GM23338 (cell line): ENCODE measurements at regions not wholly inside any gene's neighbourhood (a gene's known extent, or its start where the extent isn't known, plus 50 kb on each side); places are given as distances from the start of the nearest gene placed in this dataset.

Experiments
- ATAC-seq: fragments of 200-7000 bp; cut with Tn5 transposase; 3 replicates; pipeline ENCODE4 v1.9.1; 2020
- DNase-seq: peaks from one replicate; pipeline ENCODE4 v3.0.0-alpha.2; 2015; ENCODE audit warnings: low spot score
- H2AFZ ChIP-seq: fragments of 200-600 bp; sonication (generic); 2 replicates; pipeline ENCODE4 v1.8.0; 2016; ENCODE audit warnings: antibody characterized with exemption, mild to moderate bottlenecking, moderate library complexity
- H3F3A ChIP-seq: fragments of 200-600 bp; sonication (generic); replicated peaks from 2 replicates; pipeline ENCODE4 v1.8.0; 2017; ENCODE audit warnings: antibody characterized with exemption, mixed run types, low read depth
- H3K27ac ChIP-seq: fragments of 200-600 bp; sonication (generic); 2 replicates; pipeline ENCODE4 v1.6.1; 2016; ENCODE audit warnings: low read depth
- H3K27me3 ChIP-seq: fragments of 200-600 bp; sonication (generic); 2 replicates; pipeline ENCODE4 v1.8.0; 2016; ENCODE audit warnings: mild to moderate bottlenecking, mixed run types, moderate library complexity; ENCODE audit not compliant: insufficient read depth
- H3K36me3 ChIP-seq: fragments of 200-600 bp; sonication (generic); 2 replicates; pipeline ENCODE4 v1.8.0; 2016; ENCODE audit warnings: mild to moderate bottlenecking; ENCODE audit not compliant: insufficient read depth
- H3K4me1 ChIP-seq: fragments of 200-600 bp; sonication (generic); 2 replicates; pipeline ENCODE4 v1.8.0; 2016; ENCODE audit warnings: mild to moderate bottlenecking, moderate library complexity; ENCODE audit not compliant: insufficient read depth
- H3K4me2 ChIP-seq: fragments of 200-600 bp; sonication (generic); 2 replicates; pipeline ENCODE4 v1.7.1; 2017; ENCODE audit warnings: mixed run types
- H3K4me3 ChIP-seq: fragments of 200-600 bp; sonication (generic); 2 replicates; pipeline ENCODE4 v1.6.1; 2016; ENCODE audit warnings: mixed run types
- H3K79me2 ChIP-seq: fragments of 200-600 bp; sonication (generic); replicated peaks from 2 replicates; pipeline ENCODE4 v1.8.0; 2017; ENCODE audit warnings: mild to moderate bottlenecking; ENCODE audit not compliant: insufficient read depth
- H3K9me2 ChIP-seq: fragments of 200-600 bp; sonication (generic); 2 replicates; pipeline ENCODE4 v1.8.0; 2017; ENCODE audit not compliant: insufficient read depth
- H4K20me1 ChIP-seq: fragments of 200-600 bp; sonication (generic); replicated peaks from 2 replicates; pipeline ENCODE4 v1.8.0; 2017; ENCODE audit warnings: mild to moderate bottlenecking; ENCODE audit not compliant: insufficient read depth
- H3K27ac Mint-ChIP-seq: 2 replicates; pipeline ENCODE4 v1.8.0; 2020; ENCODE audit warnings: inconsistent platforms, mild to moderate bottlenecking, moderate library complexity, mixed read lengths
- H3K27me3 Mint-ChIP-seq: 3 replicates; pipeline ENCODE4 v1.8.0; 2022; ENCODE audit warnings: low read depth, mild to moderate bottlenecking, moderate library complexity, mixed read lengths, inconsistent platforms; ENCODE audit not compliant: insufficient read depth, poor library complexity
- H3K36me3 Mint-ChIP-seq: 3 replicates; pipeline ENCODE4 v1.8.0; 2021; ENCODE audit warnings: low read depth, mild to moderate bottlenecking, inconsistent platforms, moderate library complexity, mixed read lengths
- H3K4me1 Mint-ChIP-seq: 3 replicates; pipeline ENCODE4 v1.8.0; 2020; ENCODE audit warnings: mild to moderate bottlenecking, inconsistent platforms, mixed read lengths
- H3K4me3 Mint-ChIP-seq: 3 replicates; pipeline ENCODE4 v1.8.0; 2021; ENCODE audit warnings: moderate library complexity, mild to moderate bottlenecking, inconsistent platforms, mixed read lengths
- H3K9me3 Mint-ChIP-seq: 3 replicates; pipeline ENCODE4 v1.8.0; 2020; ENCODE audit warnings: moderate library complexity, mild to moderate bottlenecking, inconsistent platforms, mixed read lengths
- CTCF ChIP-seq, 2 experiments: fragments of 200-600 bp in 1 of 2; sonication (generic) in 1 of 2; conservative IDR thresholded peaks; 2 replicates each; pipeline versions ENCODE4 v1.5.1 to v1.6.1; 2016 to 2017; ENCODE audit warnings: antibody characterized with exemption in 2 of 2, low read depth in 2 of 2, mild to moderate bottlenecking in 2 of 2, moderate library complexity in 1 of 2
- EZH2 ChIP-seq: fragments of 200-600 bp; sonication (generic); IDR thresholded peaks from one replicate; pipeline ENCODE4 v1.8.0; 2017; ENCODE audit warnings: antibody characterized with exemption, mild to moderate bottlenecking, low read depth; ENCODE audit not compliant: unreplicated experiment
- EZH2phosphoT487 ChIP-seq: fragments of 200-600 bp; sonication (generic); IDR thresholded peaks from one replicate; pipeline ENCODE4 v1.8.1; 2018; ENCODE audit warnings: antibody characterized with exemption; ENCODE audit not compliant: unreplicated experiment
- JUNB ChIP-seq: IDR thresholded peaks from one replicate; pipeline ENCODE4 v1.6.1; 2016; ENCODE audit warnings: antibody characterized with exemption; ENCODE audit not compliant: unreplicated experiment
- NANOG ChIP-seq: IDR thresholded peaks from 2 replicates; pipeline ENCODE4 v1.6.1; 2016; ENCODE audit warnings: antibody characterized with exemption, borderline replicate concordance
- ZNF114 ChIP-seq: fragments of 250-450 bp; sonication (Bioruptor Pico); IDR thresholded peaks from 2 replicates; pipeline ENCODE4 v1.5.0; 2020; ENCODE audit warnings: mild to moderate bottlenecking, moderate library complexity
- ZNF331 ChIP-seq: fragments of 250-450 bp; sonication (Bioruptor Pico); IDR thresholded peaks from 2 replicates; pipeline ENCODE4 v1.5.0; 2020; ENCODE audit warnings: low read depth, mild to moderate bottlenecking, moderate library complexity

- Histone ChIP-seq H3K4me3 (no peak overlapping the region), H4K20me1 (no peaks in the 10 kb centered on the region), H3K36me3 (no peaks in the 10 kb centered on the region), H2AFZ (no peak overlapping the region), H3K4me2 (no peak overlapping the region), H3K4me1 (no peaks in the 10 kb centered on the region), H3K27ac (no peak overlapping the region), H3K27me3 (no peaks in the 10 kb centered on the region), H3K79me2 (no peaks in the 10 kb centered on the region), H3K9me2 (no peaks in the 10 kb centered on the region), H3F3A (no peaks in the 10 kb centered on the region)
- Mint-ChIP-seq H3K27ac (no peak overlapping the region), H3K36me3 (peaks cover 11% of the 10 kb centered on the region), H3K4me1 (peaks cover 6% of the 10 kb centered on the region; the same call in 1 of the 3 replicates), H3K9me3 (peaks cover 13% of the 10 kb centered on the region; the same call in 2 of the 3 replicates), H3K4me3 (no peak overlapping the region), H3K27me3 (peaks cover 2% of the 10 kb centered on the region)
- DNase-seq (no peak), ATAC-seq (no peak)
- no peak for TF ChIP-seq ZNF114 (CRISPR knock-in tag)
- no peak for TF ChIP-seq ZNF331
- TF ChIP-seq NANOG: no peak
- TF ChIP-seq JUNB: no peak
- no peak for TF ChIP-seq EZH2
- TF ChIP-seq EZH2phosphoT487: no peak
Measured at GRCh38 chr3:177482048-177482691, 284.9 kb upstream of the TBL1XR1 start.

- H3K27me3 Mint-ChIP-seq: peaks cover 2% of the 10 kb centered on the region
- H3K4me1 Mint-ChIP-seq: peaks cover 12% of the 10 kb centered on the region; the same call in 2 of the 3 replicates
- Histone ChIP-seq H3K4me2 (no peak overlapping the region), H3K36me3 (no peaks in the 10 kb centered on the region), H3K27ac (no peak overlapping the region), H3K9me2 (no peaks in the 10 kb centered on the region), H3K4me1 (no peaks in the 10 kb centered on the region), H3K4me3 (no peak overlapping the region), H3F3A (no peaks in the 10 kb centered on the region), H3K79me2 (no peaks in the 10 kb centered on the region), H2AFZ (0 out of 2 replicates have a peak overlapping the region, but pooled peaks have one; percentile 52), H3K27me3 (no peaks in the 10 kb centered on the region), H4K20me1 (no peaks in the 10 kb centered on the region)
- peak; percentile 99 for ATAC-seq
- H3K36me3 Mint-ChIP-seq: peaks cover 11% of the 10 kb centered on the region
- H3K9me3 Mint-ChIP-seq: peaks cover 13% of the 10 kb centered on the region; the same call in 2 of the 3 replicates
- TF ChIP-seq EZH2phosphoT487 (no peak), CTCF (conservative IDR thresholded peaks at IDR 0.05; ENCODE audit: low read depth in 2 of 2) (peak; percentile 50 to 55)
- H3K27ac Mint-ChIP-seq: no peak overlapping the region
- peak; percentile 67 for DNase-seq
- H3K4me3 Mint-ChIP-seq: no peak overlapping the region
Measured at GRCh38 chr3:177483182-177483967, 286.1 kb upstream of the TBL1XR1 start.
